Forelimb muscle (tissue), 1 donor: ENCODE measurements at regions not wholly inside any gene's neighbourhood (a gene's known extent, or its start where the extent isn't known, plus 50 kb on each side); places are given as distances from the start of the nearest gene placed in this dataset.
"Not testable (repeated sequence)": the region's sequence is repeated elsewhere in the genome, so short reads cannot be mapped to it uniquely, and the experiment has no call there.

ENCODE experiments used
- DNase-seq: peaks from one replicate; pipeline ENCODE4 v3.0.0-alpha.2; 2013; ENCODE audit warnings: low read depth

GRCh38 chr10:130967161-130967560 is 344.4 kb downstream of the TCERG1L start:
- DNase-seq: no peak

GRCh38 chr10:130967784-130968183 is 343.7 kb downstream of the TCERG1L start:
- no peak for DNase-seq

- no peak for DNase-seq
These were observed 343.0 kb downstream of the TCERG1L start for GRCh38 chr10:130968511-130968910.

- no peak for DNase-seq
These were observed 342.6 kb downstream of the TCERG1L start for GRCh38 chr10:130968964-130969363.

- DNase-seq: no peak
These were observed 341.8 kb downstream of the TCERG1L start for GRCh38 chr10:130969700-130970099.

- no peak for DNase-seq
These were observed 341.0 kb downstream of the TCERG1L start for GRCh38 chr10:130970341-130971122.

- no peak for DNase-seq
These were observed 340.4 kb downstream of the TCERG1L start for GRCh38 chr10:130971123-130971435.

GRCh38 chr10:130973127-130973839 is 338.2 kb downstream of the TCERG1L start:
- no peak for DNase-seq

GRCh38 chr10:130974166-130974565 is 337.4 kb downstream of the TCERG1L start:
- DNase-seq: no peak

GRCh38 chr10:130975351-130975750 is 336.2 kb downstream of the TCERG1L start:
- not testable (repeated sequence) for DNase-seq

GRCh38 chr10:130982802-130983201 is 328.7 kb downstream of the TCERG1L start:
- DNase-seq: no peak

- no peak for DNase-seq
These were observed 327.8 kb downstream of the TCERG1L start for GRCh38 chr10:130983749-130984148.

GRCh38 chr10:130984686-130985085 is 326.8 kb downstream of the TCERG1L start:
- no peak for DNase-seq

- no peak for DNase-seq
These were observed 326.3 kb downstream of the TCERG1L start for GRCh38 chr10:130985158-130985753.

- no peak for DNase-seq
These were observed 324.7 kb downstream of the TCERG1L start for GRCh38 chr10:130986846-130987245.

GRCh38 chr10:130987401-130987800 is 324.1 kb downstream of the TCERG1L start:
- no peak for DNase-seq

- DNase-seq: no peak
These were observed 321.8 kb downstream of the TCERG1L start for GRCh38 chr10:130989670-130990232.

- no peak for DNase-seq
These were observed 321.0 kb downstream of the TCERG1L start for GRCh38 chr10:130990486-130990885.

- DNase-seq: no peak
These were observed 318.6 kb downstream of the TCERG1L start for GRCh38 chr10:130992802-130993523.

GRCh38 chr10:130993612-130994011 is 317.9 kb downstream of the TCERG1L start:
- no peak for DNase-seq

- DNase-seq: no peak
These were observed 317.3 kb downstream of the TCERG1L start for GRCh38 chr10:130994191-130994590.

GRCh38 chr10:130994845-130995244 is 316.7 kb downstream of the TCERG1L start:
- DNase-seq: no peak
